ENCODE measurements at regions not wholly inside any gene's neighbourhood (a gene's known extent, or its start where the extent isn't known, plus 50 kb on each side); places are given as distances from the start of the nearest gene placed in this dataset.
A peak's percentile ranks its signal among the peaks of the same experiment; 100 is the strongest.

GRCh38 chr20:50393242-50393641 lies 116.9 kb upstream of the PTPN1 start:
- no peak for DNase-seq (ENCODE audit: low spot score)

- no peak for DNase-seq (ENCODE audit: low spot score)
Measured at GRCh38 chr20:50393990-50394561, 116.1 kb upstream of the PTPN1 start.

GRCh38 chr20:50394569-50394968 lies 115.6 kb upstream of the PTPN1 start:
- no peak for DNase-seq (ENCODE audit: low spot score)

DNA sequence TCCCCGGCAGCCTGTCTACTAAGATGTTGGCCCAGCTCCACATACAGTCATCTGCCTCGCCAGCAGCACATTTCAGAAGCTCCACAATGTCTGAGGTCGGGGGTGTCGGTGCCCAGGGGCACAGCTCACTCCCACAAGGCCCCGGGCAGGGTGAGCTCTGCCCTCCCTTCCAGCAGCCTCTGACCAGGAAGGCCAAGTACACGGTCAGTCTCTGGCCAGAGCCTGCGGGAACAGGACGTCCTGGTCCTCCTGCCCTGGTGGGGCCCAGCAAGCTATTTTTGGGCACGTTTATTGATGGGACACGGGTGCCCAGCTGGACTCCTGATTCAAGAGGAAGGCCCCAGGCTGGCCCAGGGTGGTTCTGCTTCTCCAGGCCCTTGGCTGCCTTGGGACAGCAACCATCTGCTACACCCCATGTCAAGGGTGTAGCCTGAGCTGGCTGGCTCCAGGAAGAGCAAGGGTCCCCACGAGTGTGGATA lies 114.9 kb upstream of the PTPN1 start:
- DNase-seq (ENCODE audit: low spot score): no peak

- no peak for DNase-seq (ENCODE audit: low spot score)
Measured at GRCh38 chr20:50395914-50396488, 114.2 kb upstream of the PTPN1 start.

GRCh38 chr20:50396623-50397022 lies 113.6 kb upstream of the PTPN1 start:
- no peak for DNase-seq (ENCODE audit: low spot score)

GRCh38 chr20:50397058-50397457 lies 113.1 kb upstream of the PTPN1 start:
- no peak for DNase-seq (ENCODE audit: low spot score)

- no peak for DNase-seq (ENCODE audit: low spot score)
Measured at GRCh38 chr20:50398064-50398463, 112.1 kb upstream of the PTPN1 start.

DNA sequence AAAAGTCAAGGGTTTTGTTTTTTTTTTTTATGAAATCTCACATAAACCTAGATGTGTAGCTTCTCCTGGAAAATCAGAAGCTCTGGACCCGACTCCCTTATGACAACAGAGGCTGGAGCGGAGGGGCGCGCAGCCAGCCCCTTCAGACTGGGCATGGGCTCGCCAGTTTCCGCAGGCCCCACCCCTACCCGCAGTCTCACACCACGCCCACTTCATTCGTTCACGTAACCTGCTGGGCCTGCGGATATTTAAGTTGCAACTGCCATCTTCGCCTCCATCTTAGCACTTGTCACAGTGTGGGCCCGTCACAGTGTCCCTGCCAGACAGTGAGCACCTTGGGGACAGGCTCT lies 111.7 kb upstream of the PTPN1 start:
- no peak for DNase-seq (ENCODE audit: low spot score)

DNA sequence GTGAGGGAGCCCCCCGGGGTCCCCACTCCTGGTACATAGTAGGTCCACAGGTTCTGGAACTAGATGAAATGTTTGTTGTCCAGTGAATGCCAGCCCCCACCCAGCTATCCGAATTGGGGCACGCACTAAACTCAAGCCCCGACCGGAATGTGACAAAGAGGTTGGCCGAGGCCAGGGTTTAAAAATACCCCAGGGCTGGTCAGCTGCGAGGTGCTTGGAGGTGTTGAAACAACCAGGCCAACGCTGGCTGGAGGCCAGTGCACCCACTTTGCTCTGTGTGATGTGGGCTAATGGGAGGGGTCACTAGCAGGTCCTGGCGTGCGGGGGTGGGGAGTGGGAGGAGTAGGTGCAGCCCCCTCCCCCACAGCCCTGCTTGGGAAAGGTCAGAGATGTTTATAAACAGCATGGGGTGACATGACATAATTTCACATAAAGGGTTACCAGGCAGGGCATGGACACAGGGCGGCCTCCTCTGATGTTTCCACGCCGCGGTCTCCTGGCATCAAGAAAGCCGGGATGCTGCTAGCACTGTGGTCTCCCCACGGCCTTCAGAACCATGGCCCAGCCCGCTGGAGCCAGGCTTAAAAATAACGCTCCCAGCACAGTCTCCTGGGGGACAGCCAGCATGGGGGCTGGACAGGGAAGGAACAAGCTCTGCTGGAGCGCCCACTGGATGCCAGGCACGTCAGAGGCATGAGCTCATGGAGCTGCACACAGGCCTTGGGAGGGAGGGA lies 111.2 kb upstream of the PTPN1 start:
- DNase-seq (ENCODE audit: low spot score): peak; percentile 86

- DNase-seq (ENCODE audit: low spot score): no peak
Measured at GRCh38 chr20:50399555-50399916, 110.6 kb upstream of the PTPN1 start.

DNA sequence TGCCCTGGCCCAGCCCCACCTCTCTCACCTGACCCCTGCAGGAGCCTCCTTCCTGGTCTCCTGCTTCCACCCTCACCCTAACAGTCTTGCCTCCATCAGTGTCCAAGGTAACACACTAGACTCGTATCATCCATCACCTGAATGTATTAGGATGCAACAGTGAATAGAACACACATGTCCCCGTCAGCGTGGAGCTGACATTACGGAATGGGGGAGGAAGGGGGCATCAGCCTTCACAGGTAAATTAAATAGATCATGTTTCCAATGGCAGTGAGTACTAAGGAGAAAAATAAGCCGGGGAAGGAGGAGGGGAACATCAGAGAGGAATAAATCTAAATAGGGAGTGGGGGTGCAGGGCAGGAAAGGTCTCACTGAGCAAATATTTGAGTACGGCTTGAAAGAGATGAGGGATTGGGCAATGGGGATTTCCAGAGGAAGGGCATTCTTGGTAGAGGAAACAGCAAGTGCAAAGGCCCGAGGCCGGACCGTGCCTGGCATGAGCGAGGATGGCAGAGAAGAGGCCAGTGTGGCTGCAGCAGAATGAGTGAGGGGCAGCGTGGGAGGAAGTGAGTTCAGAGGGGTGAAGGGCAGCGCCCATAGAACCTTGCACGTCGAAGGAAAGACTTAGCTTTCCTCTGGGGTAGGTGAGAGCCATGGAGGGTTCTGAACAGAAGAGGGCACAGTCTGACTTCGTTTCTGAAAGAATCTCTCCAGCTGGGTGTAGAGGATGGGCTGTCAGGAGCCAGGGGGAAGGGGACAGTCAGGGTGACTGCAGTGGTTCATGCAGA lies 110.1 kb upstream of the PTPN1 start:
- no peak for DNase-seq (ENCODE audit: low spot score)

DNA sequence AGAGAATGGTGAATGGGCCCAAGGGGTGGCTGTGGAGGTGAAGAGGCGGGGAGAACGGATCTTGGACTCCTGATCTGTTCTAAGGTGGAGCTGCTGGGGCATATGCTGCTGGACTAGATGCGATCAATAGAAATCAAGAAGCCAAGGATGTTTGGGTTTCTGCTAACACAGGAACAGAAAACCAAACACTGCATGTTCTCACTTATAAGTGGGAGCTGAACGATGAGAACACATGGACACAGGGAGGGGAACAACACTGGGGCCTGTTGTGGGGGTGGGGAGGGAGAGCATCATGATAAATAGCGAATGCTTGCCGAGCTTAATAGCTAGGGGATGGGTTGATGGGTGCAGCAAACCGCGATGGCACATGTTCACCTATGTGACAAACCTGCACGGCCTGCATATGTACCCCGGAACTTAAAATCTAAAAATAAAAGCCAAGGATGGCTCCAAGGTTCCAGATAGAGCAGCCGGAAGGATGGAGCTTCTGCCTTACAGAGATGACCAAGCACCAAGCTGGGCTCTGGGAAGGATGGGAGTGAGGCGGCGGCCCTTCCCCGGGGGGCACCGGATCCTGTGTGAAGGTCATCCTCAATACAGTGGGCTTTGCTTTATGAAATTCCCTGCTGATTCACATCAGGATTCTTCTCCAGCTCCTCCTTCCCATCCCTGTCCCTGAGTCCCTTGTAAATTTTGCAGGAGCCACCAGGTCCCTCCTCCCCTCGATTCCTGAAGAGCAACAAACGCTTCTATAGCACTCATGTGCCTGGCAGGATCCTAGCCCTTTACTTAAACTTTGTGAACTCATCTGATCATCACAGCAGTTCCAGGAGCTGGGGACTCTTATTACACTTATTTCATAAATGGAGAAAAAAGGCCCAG lies 109.2 kb upstream of the PTPN1 start:
- DNase-seq (ENCODE audit: low spot score): no peak

DNA sequence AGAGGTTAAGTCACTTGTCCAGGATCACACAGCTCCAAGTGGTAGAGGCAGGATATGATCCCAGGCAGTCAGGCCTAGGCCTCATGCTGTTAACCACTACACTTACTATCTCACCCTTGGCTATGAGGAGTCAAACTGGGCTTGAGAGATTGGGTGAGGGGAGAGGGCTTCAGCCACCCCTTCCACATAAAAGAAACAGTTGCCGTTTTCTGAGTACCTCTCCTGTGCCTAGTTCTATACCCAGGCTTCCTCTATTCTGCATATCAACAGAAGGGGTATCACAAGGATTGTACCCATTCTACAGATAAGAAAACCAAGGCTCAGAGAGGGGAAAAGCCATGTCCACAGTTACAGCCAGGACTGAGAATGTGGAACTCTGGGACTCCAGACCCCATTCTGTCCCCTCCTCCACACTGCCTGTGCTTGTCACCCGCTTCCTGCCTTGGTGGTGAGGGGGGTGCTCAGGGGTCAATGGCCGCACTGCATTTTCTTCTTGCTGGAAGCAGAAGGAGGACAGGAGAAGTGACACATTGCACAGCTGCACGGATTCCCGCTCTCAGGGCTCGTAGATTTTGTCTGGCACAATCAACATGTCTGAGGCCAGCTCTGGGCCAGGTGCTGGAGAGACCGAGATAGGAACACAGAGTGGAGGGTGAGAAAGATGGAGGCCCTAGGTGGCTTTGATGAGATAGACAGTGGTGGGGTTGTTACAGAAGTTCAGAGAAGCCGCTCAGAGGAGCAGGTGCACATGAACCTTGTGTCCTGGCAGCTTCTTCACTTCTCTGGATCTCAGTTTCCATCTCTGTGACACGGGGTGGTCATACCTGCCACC lies 108.4 kb upstream of the PTPN1 start:
- no peak for DNase-seq (ENCODE audit: low spot score)

- DNase-seq (ENCODE audit: low spot score): no peak
Measured at GRCh38 chr20:50403565-50404418, 106.4 kb upstream of the PTPN1 start.

GRCh38 chr20:50404419-50405234 lies 105.6 kb upstream of the PTPN1 start:
- DNase-seq (ENCODE audit: low spot score): no peak

DNA sequence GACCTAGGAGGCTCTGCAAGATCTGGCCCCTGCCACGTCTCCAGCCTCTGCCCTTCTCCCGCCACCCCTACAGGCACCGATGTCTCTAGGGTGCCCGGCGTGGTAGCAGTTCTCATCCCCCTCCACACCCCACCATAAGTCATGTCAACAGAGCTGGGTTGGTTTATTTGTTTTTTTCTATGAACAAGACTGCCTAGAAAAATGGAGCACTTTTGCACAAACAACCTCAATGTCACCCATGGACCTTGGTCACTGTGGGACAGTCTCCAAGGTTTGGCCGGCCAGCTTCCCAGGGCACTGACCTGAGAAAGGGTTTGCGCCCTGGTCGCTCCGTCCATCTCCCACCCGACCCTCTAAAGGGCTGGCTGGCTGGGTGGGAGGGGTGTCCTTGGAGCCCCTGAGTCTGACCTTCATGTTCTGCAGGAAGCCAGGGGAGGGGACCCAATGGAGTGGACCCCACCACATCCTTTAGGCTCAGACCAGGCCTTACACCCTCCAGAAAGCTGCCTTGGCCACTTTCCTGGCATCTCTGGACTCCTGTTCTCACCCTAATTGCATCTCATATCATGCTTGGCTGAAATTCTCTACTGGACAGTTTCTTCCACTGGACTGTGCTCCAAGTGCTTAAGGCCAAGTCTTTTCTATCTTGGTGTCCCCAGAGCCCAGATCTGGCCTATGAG lies 104.8 kb upstream of the PTPN1 start:
- no peak for DNase-seq (ENCODE audit: low spot score)

DNA sequence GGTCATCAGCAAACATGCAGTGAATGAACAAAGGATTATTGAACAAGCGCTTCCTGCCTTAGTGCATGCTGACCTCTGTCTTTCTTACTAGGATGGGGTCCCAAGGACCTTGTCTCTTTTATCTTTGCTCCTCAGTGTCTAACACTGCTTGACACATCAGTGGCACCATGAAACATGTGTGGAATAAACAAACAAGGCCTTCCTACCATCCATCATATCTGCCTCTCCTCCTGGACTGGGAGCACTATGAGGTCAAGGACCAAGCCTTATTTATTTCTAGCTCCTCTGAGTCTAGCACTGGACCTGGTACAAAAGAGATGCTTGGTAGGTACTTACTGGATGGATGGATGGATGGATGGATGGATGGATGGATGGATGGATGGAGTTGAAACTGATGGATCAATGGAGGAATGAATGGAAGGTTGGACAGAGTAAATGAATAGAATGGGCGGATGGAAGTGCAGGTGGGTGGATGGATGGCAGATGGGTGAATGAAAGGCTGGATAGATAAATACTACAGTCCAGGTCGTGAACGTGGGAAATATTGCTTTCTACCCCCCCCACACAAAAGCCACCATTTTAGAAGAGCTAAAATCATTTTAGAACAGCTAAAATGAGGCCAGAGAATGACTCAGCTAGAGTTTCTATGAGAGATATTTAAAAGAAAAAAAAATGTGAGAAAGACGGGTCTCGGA lies 104.1 kb upstream of the PTPN1 start:
- no peak for DNase-seq (ENCODE audit: low spot score)

Measured in SW480 (cell line).